HG03280 (cell line): ENCODE measurements at regions not wholly inside any gene's neighbourhood (a gene's known extent, or its start where the extent isn't known, plus 50 kb on each side); places are given as distances from the start of the nearest gene placed in this dataset.

ENCODE experiments used
- ATAC-seq: cut with Tn5 transposase; IDR thresholded peaks from one replicate; pipeline ENCODE4 v1.9.1; 2021; ENCODE audit warnings: mild to moderate bottlenecking, moderate library complexity; ENCODE audit not compliant: unreplicated experiment

DNA sequence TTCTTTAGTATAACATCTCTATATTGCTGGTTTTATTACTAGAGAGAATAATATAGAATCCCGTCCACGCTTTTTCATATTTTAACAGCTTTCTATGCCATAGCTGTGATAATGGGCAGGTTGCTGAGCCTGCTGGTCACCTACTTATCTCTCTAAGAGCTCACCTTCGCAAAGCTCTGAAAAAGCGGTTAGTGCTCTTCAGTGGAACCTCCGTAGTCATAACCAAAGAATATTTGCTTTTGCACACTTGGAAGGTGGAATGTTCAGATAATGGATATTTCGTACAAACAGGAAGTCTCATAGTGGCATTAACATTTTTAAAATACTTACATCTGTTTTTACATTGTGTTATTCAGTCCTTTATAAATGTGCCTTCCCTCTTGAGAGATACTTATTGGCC, 388.9 kb upstream of the ANO3 start:
- ATAC-seq = no peak

DNA sequence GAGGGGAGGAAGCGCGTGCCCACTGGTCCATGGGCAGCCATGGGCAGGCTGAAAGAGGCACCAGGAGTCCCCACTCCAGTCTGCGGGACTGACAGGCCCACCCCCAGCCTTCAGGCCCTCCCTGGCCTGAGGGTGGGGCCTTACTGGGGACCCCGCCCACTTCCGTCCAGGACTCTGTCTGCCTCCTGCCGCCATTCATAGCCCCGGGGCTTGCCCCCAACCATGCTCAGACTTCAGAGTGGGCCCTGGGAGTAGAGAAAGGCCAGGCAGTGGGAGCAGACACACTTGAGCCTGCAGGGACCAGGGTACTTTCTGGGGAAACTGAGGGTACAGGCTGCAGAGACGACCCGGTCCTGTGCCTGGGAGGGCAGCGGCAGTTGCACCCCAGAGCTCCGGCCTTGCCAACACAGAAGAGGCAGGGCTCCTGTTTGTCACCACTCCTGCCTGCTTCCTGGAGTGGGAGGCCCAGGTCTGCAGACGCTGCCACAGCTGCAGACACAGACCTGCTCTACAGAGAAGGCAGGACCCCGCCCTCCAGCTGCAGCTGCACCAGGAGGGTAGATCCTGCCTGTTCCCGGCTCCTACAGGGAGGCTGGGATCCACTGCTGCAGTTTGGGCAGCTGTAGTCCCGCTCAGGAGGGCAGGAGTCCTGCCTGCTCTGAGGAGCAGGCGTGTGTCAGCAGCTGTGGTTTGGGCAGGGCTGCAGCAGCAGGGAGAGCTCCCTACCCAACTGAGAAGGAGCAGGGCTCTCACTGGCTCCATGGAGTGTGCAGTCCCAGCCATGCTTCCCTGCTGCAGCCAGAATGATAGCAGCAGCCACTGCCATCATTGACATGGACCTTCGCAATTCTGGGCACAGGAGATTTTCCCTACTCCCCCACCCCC, 387.9 kb upstream of the ANO3 start:
- no peak for ATAC-seq

DNA sequence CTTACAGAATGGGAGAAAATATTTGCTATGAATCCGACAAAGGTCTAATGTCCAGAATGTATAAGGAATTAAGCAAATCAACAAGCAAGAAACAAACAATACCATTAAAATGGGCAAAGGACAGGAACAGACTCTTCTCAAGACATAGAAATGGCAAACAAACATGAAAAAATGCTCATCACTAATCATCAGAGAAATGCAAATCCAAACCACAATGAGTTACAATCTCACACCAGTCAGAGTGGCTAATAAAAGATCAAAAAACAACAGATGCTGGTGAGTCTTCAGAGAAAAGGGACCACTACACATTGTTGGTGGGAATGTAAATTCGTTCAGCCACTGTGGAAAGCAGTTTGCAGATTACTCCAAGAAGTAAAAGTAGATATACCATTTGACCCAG, 382.0 kb upstream of the ANO3 start:
- ATAC-seq = no peak

DNA sequence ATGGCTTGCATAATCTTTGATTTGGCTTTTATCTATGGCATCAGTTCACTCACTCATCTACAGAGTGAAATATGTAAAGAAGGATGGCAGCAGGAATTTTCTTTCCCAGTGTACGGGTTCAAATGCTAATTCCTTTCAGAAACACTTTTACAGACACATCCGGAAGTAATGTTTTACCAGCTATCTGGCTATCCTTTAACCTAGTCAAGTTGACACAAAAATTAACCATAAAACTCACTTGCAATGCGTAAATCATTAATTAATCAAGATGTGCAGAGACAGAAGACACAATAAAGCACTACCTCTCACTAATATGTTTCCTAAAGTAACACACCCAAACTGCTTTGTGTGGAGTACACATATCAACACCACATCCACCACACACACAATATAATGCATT, 378.9 kb upstream of the ANO3 start:
- no peak for ATAC-seq

DNA sequence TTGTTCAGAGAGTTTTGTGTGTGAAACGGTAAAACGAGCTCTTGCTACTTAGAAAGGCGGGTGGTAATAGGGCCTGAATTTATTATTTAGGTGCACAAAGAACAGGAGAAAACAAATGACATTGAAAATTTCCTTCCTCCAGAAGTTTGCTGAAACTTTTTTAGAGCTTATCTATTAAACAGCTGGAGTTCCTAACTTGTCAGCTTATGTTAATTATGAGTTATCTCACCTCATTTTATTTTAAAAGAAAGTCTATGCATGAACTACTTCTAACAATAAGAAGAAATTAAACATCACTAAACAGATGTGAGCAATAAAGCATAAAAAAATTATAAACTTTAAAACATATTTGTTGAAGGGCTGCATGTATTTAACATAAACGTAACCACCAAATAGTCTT, 373.9 kb upstream of the ANO3 start:
- no peak for ATAC-seq

DNA sequence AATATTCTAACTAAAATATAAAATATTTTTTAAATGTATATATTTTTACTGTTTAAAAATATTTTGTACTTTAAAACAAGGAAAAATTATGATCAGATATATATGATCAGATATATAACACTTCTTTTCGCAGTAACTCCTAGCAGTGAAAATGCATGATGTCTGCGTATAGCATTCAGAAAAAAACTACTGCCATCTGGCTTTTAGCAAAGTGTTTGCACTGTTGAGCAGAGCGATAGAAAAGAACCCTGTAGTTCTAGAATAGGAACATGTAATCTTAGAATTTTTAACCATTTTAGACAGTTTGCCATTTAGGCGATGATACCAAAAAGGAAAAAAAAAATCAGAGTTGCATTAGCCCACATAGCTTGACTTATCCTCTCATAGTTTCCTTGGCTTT, 370.4 kb upstream of the ANO3 start:
- ATAC-seq = no peak

DNA sequence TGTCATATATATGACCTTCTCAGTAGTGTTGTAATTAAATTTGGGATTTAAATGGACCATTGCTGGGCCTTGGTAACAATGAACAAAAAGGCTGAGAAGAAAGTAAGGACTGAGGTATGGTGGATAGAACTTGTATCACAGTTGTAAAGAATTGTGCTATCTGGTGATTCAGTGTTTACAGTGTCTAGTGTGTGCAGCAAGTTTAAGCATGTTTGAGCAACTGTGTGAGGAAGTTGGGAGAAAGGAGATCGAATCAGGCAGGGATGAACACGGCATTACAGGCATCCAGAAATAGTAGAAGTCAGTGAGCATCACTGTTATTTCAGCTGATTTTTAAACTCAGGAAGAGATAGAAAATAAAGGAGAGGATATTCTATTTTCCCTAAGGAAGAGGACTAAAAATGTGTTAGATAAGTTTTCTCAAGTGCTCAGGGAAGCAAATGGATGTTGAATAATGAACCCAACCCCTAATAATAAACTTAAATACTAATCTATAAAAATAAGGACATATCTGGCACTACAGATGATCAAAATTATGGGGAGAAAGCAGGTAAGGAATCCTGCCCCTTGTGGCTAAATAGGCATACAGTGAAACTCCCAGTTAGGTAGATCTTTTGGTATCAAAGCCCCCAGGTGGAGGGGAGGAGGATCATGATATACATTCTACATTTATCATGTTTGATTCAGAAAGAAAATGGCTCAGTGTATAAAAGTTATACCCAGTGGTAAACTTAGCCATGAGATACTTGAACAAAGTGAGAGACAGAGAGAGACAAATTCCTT, 361.0 kb upstream of the ANO3 start:
- no peak for ATAC-seq

DNA sequence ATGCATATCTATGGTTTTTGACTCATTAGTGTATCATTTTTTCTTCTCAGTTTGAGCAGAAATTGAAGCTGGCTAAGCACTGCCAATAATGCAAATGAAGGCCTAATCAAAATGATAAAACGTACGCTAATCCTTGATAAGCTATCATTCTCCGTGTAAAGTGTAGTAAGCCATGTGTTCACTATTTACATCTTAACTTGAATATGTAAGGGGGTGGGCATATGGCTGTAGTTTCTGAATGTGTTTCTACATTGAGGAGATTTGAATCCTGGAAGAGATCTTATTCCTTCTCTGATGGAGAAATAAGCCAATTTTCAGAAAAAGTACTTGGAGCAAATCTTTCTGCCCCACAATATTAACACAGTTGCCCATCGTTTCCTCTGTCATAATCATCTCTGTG, 351.8 kb upstream of the ANO3 start:
- no peak for ATAC-seq

DNA sequence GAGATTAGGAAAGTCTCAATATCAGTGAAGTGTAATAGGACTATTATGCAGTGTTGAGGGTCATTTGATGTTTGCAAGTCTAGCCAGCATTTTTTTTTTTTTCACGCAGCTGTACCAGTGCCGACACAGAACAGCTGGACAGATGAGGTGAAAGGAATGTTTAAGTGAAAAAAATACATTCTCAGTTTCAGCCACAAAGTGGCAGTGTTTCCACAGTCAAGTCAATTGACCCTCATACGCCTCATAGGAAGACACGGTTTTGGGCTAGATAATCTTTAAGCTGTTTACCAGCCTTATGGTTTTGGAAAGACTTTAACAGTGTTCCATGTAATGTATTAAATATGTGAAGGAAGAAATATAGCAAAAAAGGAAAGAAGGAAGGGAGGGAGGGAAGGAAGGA, 349.9 kb upstream of the ANO3 start:
- peak; percentile 87 for ATAC-seq

DNA sequence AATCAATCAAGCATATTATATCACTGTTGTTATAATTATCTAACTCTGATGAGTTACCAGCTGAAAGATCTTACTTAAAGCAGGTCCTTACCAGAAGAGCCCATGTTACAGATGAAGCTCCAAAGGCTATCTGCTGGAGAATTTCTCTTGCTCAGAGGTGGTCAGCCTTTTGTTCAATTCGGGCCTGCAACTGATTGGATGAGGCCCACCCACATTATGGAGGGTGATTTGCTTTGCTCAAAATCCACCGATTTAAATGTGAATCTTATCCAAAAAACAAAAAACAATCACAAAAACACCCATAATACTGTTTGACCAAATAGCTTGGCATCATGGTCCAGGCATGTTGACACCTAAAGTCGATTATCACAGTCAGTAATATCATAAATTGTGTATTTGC, 348.6 kb upstream of the ANO3 start:
- no peak for ATAC-seq

DNA sequence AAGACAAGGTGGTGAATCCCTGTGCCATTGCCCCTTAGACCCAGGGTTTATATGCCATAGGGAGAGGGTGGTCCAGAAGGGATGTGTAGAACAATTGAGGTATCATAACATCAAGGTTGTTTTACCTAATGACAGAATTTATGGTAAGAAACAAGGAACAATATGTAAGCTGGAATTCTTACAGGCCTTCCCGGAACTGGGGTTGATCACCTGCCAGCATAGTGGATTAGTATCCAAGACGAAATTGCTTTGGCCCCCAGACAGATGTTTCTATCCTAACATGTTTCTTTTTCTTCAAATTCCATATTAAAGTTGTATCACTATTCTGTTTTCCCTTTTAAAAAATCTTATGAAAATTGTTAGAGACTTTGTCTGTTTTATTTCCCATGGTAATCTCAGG, 343.8 kb upstream of the ANO3 start:
- no peak for ATAC-seq

DNA sequence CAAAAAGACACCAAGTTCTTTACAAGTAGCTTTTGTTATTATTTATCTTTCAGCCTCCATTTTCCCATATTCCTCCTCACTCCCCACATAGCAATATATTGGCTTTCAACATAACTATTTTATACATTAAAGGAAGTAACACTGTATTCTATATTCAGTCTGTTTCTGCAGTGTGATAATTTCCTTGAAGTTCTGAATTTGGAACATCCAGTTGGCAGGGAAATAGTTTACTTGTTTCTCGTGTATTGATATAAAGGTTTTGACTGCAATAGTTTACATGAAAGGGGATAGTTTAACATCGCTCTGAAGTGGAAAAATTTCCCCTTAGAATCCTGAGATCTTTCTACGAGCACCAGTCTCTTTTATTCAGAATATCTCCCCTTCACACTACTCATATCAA, 341.5 kb upstream of the ANO3 start:
- ATAC-seq = no peak

DNA sequence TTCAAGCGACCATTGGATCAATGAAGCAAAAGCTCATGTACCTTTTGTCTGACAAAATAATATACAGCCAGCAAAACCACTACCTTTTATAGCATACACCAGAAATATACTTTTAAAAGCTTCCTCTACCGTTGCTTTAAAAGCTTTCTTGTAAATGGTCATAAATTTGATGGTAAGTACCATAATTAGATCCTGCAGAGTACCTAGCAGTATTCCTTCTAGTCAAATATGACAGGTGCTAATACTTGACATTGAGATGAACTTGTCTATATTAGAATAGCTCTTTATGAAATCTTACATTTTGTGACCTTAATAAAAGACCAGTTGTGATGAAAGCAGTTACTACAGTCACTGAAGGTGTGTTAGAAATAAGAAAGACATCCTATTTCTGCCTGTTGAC, 340.5 kb upstream of the ANO3 start:
- no peak for ATAC-seq

DNA sequence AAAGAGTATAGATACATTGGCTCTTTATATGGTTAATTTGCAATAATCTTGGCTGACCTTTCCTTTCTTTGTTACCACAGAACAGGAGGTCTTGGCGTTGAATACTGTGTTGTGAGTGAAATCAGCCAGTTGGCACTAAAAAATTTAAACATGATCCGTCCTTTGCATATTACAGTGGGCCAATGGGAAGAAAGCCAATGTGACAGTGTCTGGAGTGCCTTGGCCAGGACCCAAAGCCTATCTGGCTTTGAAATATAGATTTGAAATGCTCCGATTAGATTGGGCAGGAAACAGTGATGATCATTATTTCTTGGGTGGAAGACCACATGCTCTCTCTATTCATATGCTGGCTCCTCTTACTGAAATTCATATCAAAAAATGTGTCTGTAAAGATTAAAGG, 339.6 kb upstream of the ANO3 start:
- ATAC-seq = no peak

DNA sequence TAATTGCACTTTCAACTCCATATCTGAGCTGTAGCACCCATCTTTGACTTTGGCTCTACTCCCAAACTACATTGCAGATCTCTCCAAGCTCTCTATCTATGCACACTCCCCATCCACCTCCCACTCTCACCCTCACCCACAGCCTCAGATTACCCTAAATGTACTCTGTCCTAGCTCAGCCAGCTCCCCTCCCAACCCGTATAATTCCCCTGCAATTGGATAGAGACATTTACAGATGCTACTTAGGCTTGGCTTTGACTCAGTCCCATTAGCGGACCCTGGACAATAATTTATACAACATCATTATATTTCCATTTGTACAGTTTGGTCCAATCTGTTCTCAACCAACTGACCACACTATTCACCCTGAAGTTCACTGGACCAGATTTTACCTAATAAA, 338.9 kb upstream of the ANO3 start:
- no peak for ATAC-seq

DNA sequence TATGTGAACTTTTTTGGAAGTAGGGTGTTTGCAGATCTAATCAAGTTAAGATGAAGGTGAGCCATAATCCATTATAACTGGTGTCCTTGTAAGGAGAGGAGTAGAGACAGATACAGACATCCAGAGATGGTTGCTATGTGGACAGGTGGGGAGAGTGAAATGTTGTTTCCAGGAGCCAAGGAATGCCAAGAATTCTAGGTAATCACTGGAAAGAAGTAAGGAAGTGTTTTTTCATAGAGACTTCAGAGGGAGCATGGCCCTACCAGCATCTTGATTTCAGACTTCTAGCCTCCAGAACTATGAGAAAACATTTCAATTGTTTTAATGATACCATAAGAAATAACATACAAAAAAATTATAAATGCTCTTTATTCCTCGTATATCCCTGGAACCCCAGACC, 320.5 kb upstream of the ANO3 start:
- ATAC-seq = no peak

DNA sequence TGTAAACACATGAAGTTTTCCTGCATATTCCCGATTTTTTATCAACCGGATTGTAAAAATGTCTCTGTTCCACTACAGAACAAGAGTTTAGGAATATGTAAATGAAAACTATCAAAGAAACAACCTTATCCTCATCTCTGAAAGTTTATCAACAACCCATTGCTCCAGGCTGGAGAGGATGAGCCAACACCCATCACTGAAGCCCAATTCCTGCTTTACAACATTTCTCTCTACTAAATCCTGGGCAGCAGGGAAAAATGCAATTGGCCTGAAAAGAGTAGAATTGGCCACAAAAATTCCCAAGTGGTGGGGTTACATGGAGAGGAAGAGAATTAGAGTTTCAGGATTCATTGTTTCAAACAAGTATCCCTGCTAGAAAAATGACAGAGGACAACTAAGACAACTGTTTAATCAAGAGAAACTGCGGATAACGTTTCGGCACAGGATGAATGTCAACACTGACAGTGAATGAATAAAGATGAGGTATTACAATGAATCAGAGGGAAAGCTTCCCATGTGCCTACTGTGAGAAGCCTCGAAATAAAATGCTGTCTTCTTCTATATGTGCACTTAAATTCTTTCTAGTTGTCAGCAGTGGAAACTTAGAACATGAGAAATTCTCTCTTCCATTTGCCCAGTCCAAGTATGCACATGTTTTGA, 317.3 kb upstream of the ANO3 start:
- ATAC-seq = no peak

DNA sequence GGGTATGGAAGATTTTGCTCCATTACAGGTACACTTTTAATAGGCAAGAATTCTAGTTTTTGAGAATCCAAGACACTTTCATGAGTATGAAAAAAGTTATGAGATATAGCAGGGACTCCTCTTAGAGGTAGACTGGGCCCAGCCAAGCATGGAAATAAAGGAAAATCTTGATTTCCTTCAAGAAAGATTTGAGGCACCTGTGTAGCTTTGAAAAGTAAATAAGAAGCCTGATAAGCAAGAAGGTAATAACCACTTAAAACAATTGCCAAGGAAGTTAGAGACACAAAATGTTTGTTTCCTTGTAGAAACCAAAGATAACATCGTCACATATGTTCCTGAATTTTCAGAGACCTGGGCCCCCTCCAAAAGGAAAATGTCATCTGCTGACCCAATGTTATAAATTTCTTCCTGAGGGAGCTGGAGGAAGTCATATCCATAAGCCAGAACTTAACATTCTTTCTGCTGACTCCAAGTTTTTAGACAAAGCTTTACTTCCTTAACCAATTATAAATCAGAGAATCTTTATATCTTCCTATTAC, 314.5 kb upstream of the ANO3 start:
- ATAC-seq = no peak

DNA sequence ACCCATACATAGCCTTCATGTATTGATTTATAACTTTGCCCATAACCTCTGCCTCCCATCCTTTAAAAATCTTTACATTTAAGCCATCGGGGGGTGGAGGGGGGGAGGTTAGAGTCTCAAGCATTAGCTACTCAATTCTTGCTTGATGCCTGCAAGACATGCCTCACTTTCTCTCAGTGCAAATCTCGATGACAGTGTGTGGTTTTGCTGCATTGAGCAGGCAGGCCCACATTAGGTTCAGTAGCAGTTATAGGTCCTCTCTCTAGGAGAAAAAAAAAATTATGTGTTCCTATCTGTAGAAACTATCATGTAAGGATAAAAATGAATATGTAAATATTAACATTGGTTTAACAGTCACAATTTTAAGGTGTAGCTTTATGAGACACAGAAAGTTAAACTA, 314.0 kb upstream of the ANO3 start:
- ATAC-seq = no peak

DNA sequence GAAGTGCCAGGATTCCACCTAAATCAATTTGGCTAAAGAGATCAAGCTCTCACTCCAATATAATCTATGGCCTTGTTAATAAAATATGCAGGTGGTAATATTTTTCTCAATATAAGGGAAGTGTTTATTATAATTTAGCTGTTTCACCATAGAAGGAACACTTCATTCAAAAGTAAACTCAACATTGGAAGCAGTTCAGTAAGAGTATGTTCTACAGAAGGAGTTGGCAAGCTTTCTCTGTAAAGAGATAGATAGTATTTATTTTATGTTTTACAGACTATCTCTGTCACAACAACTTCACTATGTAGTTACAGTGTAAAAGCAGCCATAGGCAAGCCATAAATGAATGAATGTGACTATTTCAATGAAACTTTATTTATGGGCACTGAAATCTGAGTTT, 313.6 kb upstream of the ANO3 start:
- no peak for ATAC-seq

DNA sequence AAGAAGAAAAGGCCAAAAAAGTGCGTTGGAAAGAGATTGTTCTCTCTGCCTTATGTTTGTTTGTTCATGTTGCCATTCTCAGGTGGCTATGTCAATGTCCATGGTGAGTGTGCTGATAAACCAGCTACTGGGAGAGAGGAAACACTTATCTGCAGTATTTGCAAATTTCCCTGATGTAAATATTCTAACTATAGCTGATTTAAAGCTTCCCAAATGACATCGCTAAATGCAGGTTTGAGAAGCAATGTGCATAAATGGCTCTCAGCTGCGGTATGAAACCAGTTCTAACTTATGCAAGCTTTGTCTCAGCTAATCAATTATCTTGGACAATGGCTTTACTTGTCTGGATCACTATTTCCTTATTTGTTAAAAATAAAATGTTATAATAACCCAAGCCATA, 312.5 kb upstream of the ANO3 start:
- ATAC-seq = no peak

DNA sequence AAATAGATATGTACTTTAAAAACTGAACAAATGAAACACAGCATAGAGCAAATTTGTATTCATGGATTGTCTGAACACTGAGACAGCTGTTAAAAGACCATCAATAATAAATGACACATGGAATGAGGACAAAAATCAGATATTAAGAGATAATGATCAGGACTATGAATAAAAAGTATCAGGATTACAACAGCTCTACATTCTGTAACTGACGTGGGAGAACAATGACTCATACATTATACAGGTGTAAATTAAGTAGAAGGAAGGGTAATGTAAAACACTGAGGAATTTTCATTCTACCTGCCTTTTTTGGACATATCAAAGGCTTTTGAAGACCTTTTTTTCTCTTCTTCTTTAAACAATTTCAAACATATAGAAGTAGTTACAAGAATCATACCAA, 310.9 kb upstream of the ANO3 start:
- no peak for ATAC-seq
